K562 (cell line): ENCODE measurements at regions not wholly inside any gene's neighbourhood (a gene's known extent, or its start where the extent isn't known, plus 50 kb on each side); places are given as distances from the start of the nearest gene placed in this dataset.

ENCODE experiments used
- HNRNPL ChIP-seq: fragments of 200-400 bp; formaldehyde crosslinking; IDR thresholded peaks from 2 replicates; pipeline ENCODE4 v1.6.1; 2017; ENCODE audit warnings: low read depth, mild to moderate bottlenecking, low read length
- POLR2A ChIP-seq: fragments of 450-650 bp; conservative IDR thresholded peaks from 2 replicates; pipeline ENCODE4 v1.6.1; 2016
- RAD51 ChIP-seq: fragments of 450-650 bp; IDR thresholded peaks from 2 replicates; pipeline ENCODE4 v1.7.1; 2016; ENCODE audit warnings: low read depth, mild to moderate bottlenecking, borderline replicate concordance
- TEAD4 ChIP-seq, 2 experiments: sonication (generic) in 1 of 2; formaldehyde crosslinking in 1 of 2; IDR thresholded peaks; 2 replicates each; pipeline versions ENCODE4 v1.6.1 to v1.8.0; 2012 to 2022; ENCODE audit warnings: borderline replicate concordance in 1 of 2, inconsistent platforms in 1 of 2, low read length in 1 of 2, mild to moderate bottlenecking in 1 of 2, missing genetic modification reagents in 1 of 2

DNA sequence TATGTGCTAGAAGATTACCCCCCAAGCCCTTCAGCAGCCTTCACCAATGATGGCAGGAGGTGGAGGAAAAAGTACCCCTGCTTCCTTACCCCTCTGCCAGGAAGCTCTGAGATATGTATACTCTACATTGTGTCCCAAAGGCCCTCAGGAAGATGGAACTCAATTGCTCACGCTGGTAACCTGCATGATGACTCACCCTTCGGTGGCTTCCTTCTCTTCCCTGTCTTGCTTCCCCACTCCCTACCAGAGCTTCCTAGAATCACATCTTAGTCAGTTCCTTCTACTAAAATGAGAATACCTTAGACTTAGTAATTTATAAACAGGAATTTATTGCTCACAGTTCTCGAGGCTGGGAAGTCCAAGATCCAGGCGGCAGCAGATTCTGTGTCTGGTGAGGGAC is 405.6 kb downstream of the TYW1 start:
- TF ChIP-seq HNRNPL (no peak), RAD51 (no peak), TEAD4 (IDR thresholded peaks at IDR 0.05; ENCODE audit: low read length) (no peak), TEAD4 (CRISPR knock-in tag; IDR thresholded peaks at IDR 0.05; ENCODE audit: borderline replicate concordance) (no peak), POLR2A (no peak)
